Nephron (organoid): ENCODE measurements at regions not wholly inside any gene's neighbourhood (a gene's known extent, or its start where the extent isn't known, plus 50 kb on each side); places are given as distances from the start of the nearest gene placed in this dataset.
"Not testable (repeated sequence)": the region's sequence is repeated elsewhere in the genome, so short reads cannot be mapped to it uniquely, and the experiment has no call there.

Experiments
- H3K27ac Mint-ChIP-seq, 3 experiments: 2 replicates each; pipeline ENCODE4 v1.8.0; 2020; ENCODE audit warnings: mixed read lengths in 3 of 3, mild to moderate bottlenecking in 2 of 3, moderate library complexity in 1 of 3
- H3K27me3 Mint-ChIP-seq: 2 replicates; pipeline ENCODE4 v1.8.0; 2021; ENCODE audit warnings: low read depth, mild to moderate bottlenecking, moderate library complexity, mixed read lengths
- H3K36me3 Mint-ChIP-seq: 2 replicates; pipeline ENCODE4 v1.8.0; 2020; ENCODE audit warnings: low read depth, mixed read lengths
- H3K4me1 Mint-ChIP-seq: 2 replicates; pipeline ENCODE4 v1.8.0; 2020; ENCODE audit warnings: mixed read lengths
- H3K4me3 Mint-ChIP-seq, 3 experiments: 2 replicates each; pipeline ENCODE4 v1.8.0; 2020; ENCODE audit warnings: mild to moderate bottlenecking in 3 of 3, mixed read lengths in 3 of 3, moderate library complexity in 2 of 3
- H3K9me3 Mint-ChIP-seq: 2 replicates; pipeline ENCODE4 v1.8.0; 2020; ENCODE audit warnings: mixed read lengths
- CTCF ChIP-seq, 3 experiments: fragments of 200-600 bp; sonication (generic); IDR thresholded peaks; one replicate each; pipeline ENCODE4 v1.5.0; 2021; ENCODE audit warnings: antibody characterized with exemption in 3 of 3; ENCODE audit not compliant: unreplicated experiment in 3 of 3

- Mint-ChIP-seq H3K27me3 (no peaks in the 10 kb centered on the region), H3K4me3 (no peak overlapping the region), H3K36me3 (no peaks in the 10 kb centered on the region), H3K27ac (no peak overlapping the region), H3K4me1 (no peaks in the 10 kb centered on the region), H3K9me3 (no peaks in the 10 kb centered on the region)
- no peak for TF ChIP-seq CTCF (IDR thresholded peaks at IDR 0.05; ENCODE audit: unreplicated experiment in 3 of 3)
Measured at GRCh38 chr1:220426989-220427388, 100.9 kb upstream of the MARK1 start.

GRCh38 chr1:220425852-220426251 lies 102.1 kb upstream of the MARK1 start:
- TF ChIP-seq CTCF (IDR thresholded peaks at IDR 0.05; ENCODE audit: unreplicated experiment in 3 of 3) = no peak
- H3K4me1 Mint-ChIP-seq = peaks cover 10% of the 10 kb centered on the region
- no peaks in the 10 kb centered on the region for H3K9me3 Mint-ChIP-seq
- H3K36me3 Mint-ChIP-seq = no peaks in the 10 kb centered on the region
- no peak overlapping the region for H3K4me3 Mint-ChIP-seq
- no peaks in the 10 kb centered on the region for H3K27me3 Mint-ChIP-seq
- H3K27ac Mint-ChIP-seq = no peak overlapping the region

- no peak for TF ChIP-seq CTCF (IDR thresholded peaks at IDR 0.05; ENCODE audit: unreplicated experiment in 3 of 3)
- Mint-ChIP-seq H3K4me1 (peaks cover 15% of the 10 kb centered on the region), H3K27me3 (no peaks in the 10 kb centered on the region), H3K4me3 (no peak overlapping the region), H3K36me3 (no peaks in the 10 kb centered on the region), H3K27ac (peak overlapping the region; percentile 29 to 74 (median 42)), H3K9me3 (no peaks in the 10 kb centered on the region)
Measured at GRCh38 chr1:220421508-220421907, 106.4 kb upstream of the MARK1 start.

- TF ChIP-seq CTCF (IDR thresholded peaks at IDR 0.05; ENCODE audit: unreplicated experiment in 3 of 3) = no peak
- no peaks in the 10 kb centered on the region for H3K9me3 Mint-ChIP-seq
- H3K4me1 Mint-ChIP-seq = peaks cover 15% of the 10 kb centered on the region
- no peaks in the 10 kb centered on the region for H3K27me3 Mint-ChIP-seq
- H3K36me3 Mint-ChIP-seq = no peaks in the 10 kb centered on the region
- peak overlapping the region; percentile 62 to 74 (median 67) for H3K27ac Mint-ChIP-seq
- no peak overlapping the region for H3K4me3 Mint-ChIP-seq
Measured at GRCh38 chr1:220420726-220421125, 107.2 kb upstream of the MARK1 start.

GRCh38 chr1:220412382-220412781 lies 115.6 kb upstream of the MARK1 start:
- peaks cover 22% of the 10 kb centered on the region for H3K4me1 Mint-ChIP-seq
- not testable (repeated sequence) for H3K27ac Mint-ChIP-seq, H3K9me3 Mint-ChIP-seq, H3K27me3 Mint-ChIP-seq, H3K36me3 Mint-ChIP-seq, H3K4me3 Mint-ChIP-seq

- H3K27me3 Mint-ChIP-seq = no peaks in the 10 kb centered on the region
- H3K4me3 Mint-ChIP-seq = no peak overlapping the region
- no peaks in the 10 kb centered on the region for H3K36me3 Mint-ChIP-seq
- peaks cover 22% of the 10 kb centered on the region for H3K4me1 Mint-ChIP-seq
- H3K9me3 Mint-ChIP-seq = no peaks in the 10 kb centered on the region
- TF ChIP-seq CTCF (IDR thresholded peaks at IDR 0.05; ENCODE audit: unreplicated experiment in 3 of 3) = no peak
- peak overlapping the region; percentile 47 to 77 (median 70) for H3K27ac Mint-ChIP-seq
Measured at GRCh38 chr1:220410611-220411010, 117.3 kb upstream of the MARK1 start.
